Fibroblast of skin of right quadriceps (primary cell): ENCODE measurements at regions not wholly inside any gene's neighbourhood (a gene's known extent, or its start where the extent isn't known, plus 50 kb on each side); places are given as distances from the start of the nearest gene placed in this dataset.

Experiments
- DNase-seq: peaks from one replicate; pipeline ENCODE4 v3.0.0-alpha.2; 2013

GRCh38 chr1:4404854-4405590 lies 249.4 kb upstream of the AJAP1 start:
- DNase-seq = no peak

- DNase-seq = no peak
These were observed 246.6 kb upstream of the AJAP1 start for GRCh38 chr1:4407851-4408250.

- no peak for DNase-seq
These were observed 246.0 kb upstream of the AJAP1 start for GRCh38 chr1:4408380-4408779.

GRCh38 chr1:4411862-4412261 lies 242.5 kb upstream of the AJAP1 start:
- DNase-seq = no peak

- DNase-seq = no peak
These were observed 238.9 kb upstream of the AJAP1 start for GRCh38 chr1:4415476-4415875.

- no peak for DNase-seq
These were observed 238.2 kb upstream of the AJAP1 start for GRCh38 chr1:4416189-4416588.

GRCh38 chr1:4418021-4418420 lies 236.4 kb upstream of the AJAP1 start:
- no peak for DNase-seq

GRCh38 chr1:4421986-4422385 lies 232.4 kb upstream of the AJAP1 start:
- no peak for DNase-seq

- DNase-seq = no peak
These were observed 231.7 kb upstream of the AJAP1 start for GRCh38 chr1:4422504-4423289.

GRCh38 chr1:4424254-4424653 lies 230.2 kb upstream of the AJAP1 start:
- no peak for DNase-seq

- no peak for DNase-seq
These were observed 229.6 kb upstream of the AJAP1 start for GRCh38 chr1:4424766-4425165.

- no peak for DNase-seq
These were observed 228.5 kb upstream of the AJAP1 start for GRCh38 chr1:4425892-4426291.

- no peak for DNase-seq
These were observed 225.7 kb upstream of the AJAP1 start for GRCh38 chr1:4428711-4429110.

- DNase-seq = no peak
These were observed 223.7 kb upstream of the AJAP1 start for GRCh38 chr1:4430406-4431365.

GRCh38 chr1:4431491-4431890 lies 222.9 kb upstream of the AJAP1 start:
- DNase-seq = no peak

GRCh38 chr1:4433075-4433474 lies 221.3 kb upstream of the AJAP1 start:
- no peak for DNase-seq

- DNase-seq = no peak
These were observed 210.3 kb upstream of the AJAP1 start for GRCh38 chr1:4444086-4444485.

- no peak for DNase-seq
These were observed 206.5 kb upstream of the AJAP1 start for GRCh38 chr1:4447778-4448420.

- DNase-seq = no peak
These were observed 204.4 kb upstream of the AJAP1 start for GRCh38 chr1:4449972-4450371.

GRCh38 chr1:4452701-4453100 lies 201.7 kb upstream of the AJAP1 start:
- DNase-seq = peak; percentile 18

- DNase-seq = no peak
These were observed 194.4 kb upstream of the AJAP1 start for GRCh38 chr1:4460052-4460451.

- DNase-seq = no peak
These were observed 193.8 kb upstream of the AJAP1 start for GRCh38 chr1:4460651-4461050.
